ENCODE measurements at regions not wholly inside any gene's neighbourhood (a gene's known extent, or its start where the extent isn't known, plus 50 kb on each side); places are given as distances from the start of the nearest gene placed in this dataset.

GRCh38 chr11:19368726-19369375, 128.1 kb upstream of the E2F8 start:
- no peak for DNase-seq (ENCODE audit: low read depth in 2 of 2)

GRCh38 chr11:19366992-19367709, 126.4 kb upstream of the E2F8 start:
- DNase-seq (ENCODE audit: low read depth in 2 of 2), result no peak

- no peak for DNase-seq (ENCODE audit: low read depth in 2 of 2)
These were observed 125.1 kb upstream of the E2F8 start for GRCh38 chr11:19365743-19366410.

- DNase-seq (ENCODE audit: low read depth in 2 of 2), result no peak
These were observed 118.7 kb upstream of the E2F8 start for GRCh38 chr11:19359221-19360000.

GRCh38 chr11:19357943-19358342, 117.2 kb upstream of the E2F8 start:
- DNase-seq (ENCODE audit: low read depth in 2 of 2), result no peak

- DNase-seq (ENCODE audit: low read depth in 2 of 2), result no peak
These were observed 114.9 kb upstream of the E2F8 start for GRCh38 chr11:19355601-19356000.

GRCh38 chr11:19353287-19353850, 112.6 kb upstream of the E2F8 start:
- no peak for DNase-seq (ENCODE audit: low read depth in 2 of 2)

- DNase-seq (ENCODE audit: low read depth in 2 of 2), result no peak
These were observed 112.0 kb upstream of the E2F8 start for GRCh38 chr11:19352771-19353160.

GRCh38 chr11:19352072-19352770, 111.5 kb upstream of the E2F8 start:
- DNase-seq (ENCODE audit: low read depth in 2 of 2), result no peak

GRCh38 chr11:19351426-19351825, 110.7 kb upstream of the E2F8 start:
- DNase-seq (ENCODE audit: low read depth in 2 of 2), result no peak

GRCh38 chr11:19350160-19350559, 109.4 kb upstream of the E2F8 start:
- DNase-seq (ENCODE audit: low read depth in 2 of 2), result no peak

GRCh38 chr11:19349340-19350025, 108.7 kb upstream of the E2F8 start:
- DNase-seq (ENCODE audit: low read depth in 2 of 2), result no peak

GRCh38 chr11:19347911-19348310, 107.2 kb upstream of the E2F8 start:
- no peak for DNase-seq (ENCODE audit: low read depth in 2 of 2)

- no peak for DNase-seq (ENCODE audit: low read depth in 2 of 2)
These were observed 105.3 kb upstream of the E2F8 start for GRCh38 chr11:19345848-19346681.

- no peak for DNase-seq (ENCODE audit: low read depth in 2 of 2)
These were observed 104.7 kb upstream of the E2F8 start for GRCh38 chr11:19345519-19345847.

GRCh38 chr11:19344661-19345518, 104.1 kb upstream of the E2F8 start:
- DNase-seq (ENCODE audit: low read depth in 2 of 2), result no peak

- DNase-seq (ENCODE audit: low read depth in 2 of 2), result no peak
These were observed 101.3 kb upstream of the E2F8 start for GRCh38 chr11:19342036-19342435.

- DNase-seq (ENCODE audit: low read depth in 2 of 2), result no peak
These were observed 97.6 kb upstream of the E2F8 start for GRCh38 chr11:19338375-19338774.

- DNase-seq (ENCODE audit: low read depth in 2 of 2), result no peak
These were observed 97.0 kb upstream of the E2F8 start for GRCh38 chr11:19337779-19338178.
